ENCODE measurements at regions not wholly inside any gene's neighbourhood (a gene's known extent, or its start where the extent isn't known, plus 50 kb on each side); places are given as distances from the start of the nearest gene placed in this dataset.

- TF ChIP-seq XRCC4 (IDR thresholded peaks at IDR 0.05; ENCODE audit: extremely low read depth, insufficient read depth, insufficient read length) (no peak), NCOA1 (IDR thresholded peaks at IDR 0.05; ENCODE audit: low read depth) (no peak), ZNF561 (CRISPR knock-in tag; conservative IDR thresholded peaks at IDR 0.05) (no peak), MYC (IDR thresholded peaks at IDR 0.05; ENCODE audit: low read depth, low read length) (no peak), MYC (CRISPR knock-in tag; IDR thresholded peaks at IDR 0.05; ENCODE audit: borderline replicate concordance, low read depth) (no peak), EZH2 (IDR thresholded peaks at IDR 0.05; ENCODE audit: borderline replicate concordance, low read depth, low read length) (no peak), MBD2 (IDR thresholded peaks at IDR 0.05; ENCODE audit: borderline replicate concordance, low read depth) (no peak), POLR2H (tag; IDR thresholded peaks at IDR 0.05; ENCODE audit: low read depth) (no peak), NR4A1 (CRISPR knock-in tag; IDR thresholded peaks at IDR 0.05) (no peak), NR4A1 (tag; IDR thresholded peaks at IDR 0.05) (peak; percentile 69; the same call in 1 of the 2 replicates), MXD1 (CRISPR knock-in tag; IDR thresholded peaks at IDR 0.05; ENCODE audit: borderline replicate concordance, poor library complexity, severe bottlenecking) (no peak), CBX3 (IDR thresholded peaks at IDR 0.05; ENCODE audit: borderline replicate concordance in 1 of 2, low read length in 2 of 2) (no peak), YY1 (IDR thresholded peaks at IDR 0.05; ENCODE audit: borderline replicate concordance in 1 of 3, control insufficient read depth in 1 of 3, extremely low read depth in 1 of 3, insufficient read depth in 3 of 3, insufficient read length in 1 of 3, insufficient replicate concordance in 2 of 3, low read depth in 1 of 3, low read length in 2 of 3) (peak in 2 of 3 experiments; percentile 11 to 77), RAD21 (CRISPR knock-in tag; conservative IDR thresholded peaks at IDR 0.05 in 1 of 2, IDR thresholded peaks at IDR 0.05 in 1 of 2) (no peak), CGGBP1 (CRISPR knock-in tag; IDR thresholded peaks at IDR 0.05) (no peak), CREB3L1 (IDR thresholded peaks at IDR 0.05; ENCODE audit: borderline replicate concordance, low read depth) (no peak), FOSL1 (tag; conservative IDR thresholded peaks at IDR 0.05) (peak; percentile 39; the same call in 1 of the 2 replicates), KLF16 (IDR thresholded peaks at IDR 0.05) (no peak), TEAD2 (tag; IDR thresholded peaks at IDR 0.05) (no peak), ZNF140 (CRISPR knock-in tag; IDR thresholded peaks at IDR 0.05) (no peak), HDAC6 (IDR thresholded peaks at IDR 0.05; ENCODE audit: low read depth, low read length) (no peak), POLR2AphosphoS2 (IDR thresholded peaks at IDR 0.05; ENCODE audit: low read length) (no peak)
These were observed 77.7 kb upstream of the CYP1B1 start (continued) for GRCh38 chr2:38153476-38154135.

Measured in K562 (cell line).